Mesodermal cell (in vitro differentiated cells): ENCODE measurements at regions not wholly inside any gene's neighbourhood (a gene's known extent, or its start where the extent isn't known, plus 50 kb on each side); places are given as distances from the start of the nearest gene placed in this dataset.

Experiments
- H3K27ac ChIP-seq: 2 replicates; pipeline ENCODE4 v1.7.0; 2013; ENCODE audit warnings: mild to moderate bottlenecking, low read depth, low read length, moderate library complexity; ENCODE audit not compliant: severe bottlenecking
- H3K36me3 ChIP-seq: 2 replicates; pipeline ENCODE4 v1.7.1; 2013; ENCODE audit warnings: mild to moderate bottlenecking, low read length, moderate library complexity; ENCODE audit not compliant: control insufficient read depth, insufficient read depth
- H3K4me1 ChIP-seq: one replicate; pipeline ENCODE4 v1.7.1; 2013; ENCODE audit warnings: mild to moderate bottlenecking, low read length; ENCODE audit not compliant: insufficient read depth, control insufficient read depth, poor library complexity, severe bottlenecking
- H3K4me3 ChIP-seq: 2 replicates; pipeline ENCODE4 v1.7.0; 2013; ENCODE audit warnings: low read length, control low read depth, mild to moderate bottlenecking; ENCODE audit not compliant: insufficient read depth, poor library complexity, severe bottlenecking; ENCODE audit errors: extremely low read depth
- H3K9me3 ChIP-seq: 2 replicates; pipeline ENCODE4 v1.7.1; 2013; ENCODE audit warnings: mild to moderate bottlenecking, low read length, moderate library complexity; ENCODE audit not compliant: control insufficient read depth
- WGBS, 2 experiments: methylation state at CpG; one replicate each; pipeline ENCODE4 v1.1.5; 2013; ENCODE audit warnings: missing lambda C conversion rate in 2 of 2; ENCODE audit not compliant: insufficient coverage in 2 of 2; 5-methylcytosine and 5-hydroxymethylcytosine counted together

DNA sequence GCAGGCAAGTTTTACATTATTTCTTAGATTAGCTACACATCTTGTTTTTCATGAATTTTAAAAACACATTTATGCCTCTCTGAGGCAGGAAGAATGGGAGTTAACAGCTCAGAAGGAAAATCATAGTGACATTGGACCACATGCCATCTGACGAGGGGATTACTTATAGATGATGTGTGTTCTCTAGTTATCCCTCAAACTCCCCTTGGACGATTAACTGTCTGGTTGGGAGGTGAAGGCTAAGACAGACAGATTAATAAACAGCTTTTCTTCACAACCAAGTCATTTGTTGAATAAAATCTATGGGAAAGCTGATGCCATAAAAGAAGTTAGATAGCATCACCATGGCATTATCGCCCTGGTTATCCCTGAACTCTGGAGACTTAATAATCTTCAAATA lies 80.0 kb upstream of the PREP start:
- no peak overlapping the region for H3K27ac ChIP-seq
- no peaks in the 10 kb centered on the region for H3K9me3 ChIP-seq
- no peaks in the 10 kb centered on the region for H3K36me3 ChIP-seq
- peaks cover 18% of the 10 kb centered on the region for H3K4me1 ChIP-seq
- no peak overlapping the region for H3K4me3 ChIP-seq
- no CpG with 5 or more reads among the region's 3 CpGs for WGBS, 2 experiments

DNA sequence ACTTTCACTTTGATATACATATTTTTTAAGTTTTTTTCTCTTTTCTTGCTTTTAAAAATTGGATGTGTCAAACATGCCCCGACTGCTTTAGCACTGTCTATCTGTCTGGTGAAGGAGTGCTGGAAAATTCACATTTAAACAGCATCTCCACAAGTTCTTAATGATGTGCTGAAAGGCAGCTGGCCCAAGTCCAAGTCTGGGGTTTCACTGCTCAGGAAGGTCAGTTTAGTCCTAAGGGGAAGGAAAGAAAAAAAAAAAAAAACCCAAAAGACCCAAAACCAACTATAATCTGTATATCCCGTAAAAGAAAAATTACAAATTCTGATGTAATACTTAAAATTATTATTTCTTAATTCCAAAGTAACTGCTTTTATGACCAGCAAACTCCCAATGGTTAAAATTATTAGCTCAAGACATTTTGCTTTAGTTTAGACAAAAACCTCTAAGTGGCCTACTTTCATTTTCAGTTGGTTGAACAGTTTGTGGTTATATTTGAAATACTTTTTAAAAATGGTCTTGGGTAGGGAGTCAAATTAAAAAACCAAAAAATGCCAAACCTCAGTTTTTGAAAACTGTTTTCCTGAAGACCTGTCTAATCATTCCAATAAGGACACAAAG lies 79.5 kb upstream of the PREP start:
- no CpG with 5 or more reads among the region's 2 CpGs for whole genome bisulfite sequencing, 2 experiments
- no peak overlapping the region for H3K4me3 ChIP-seq
- no peaks in the 10 kb centered on the region for H3K36me3 ChIP-seq
- peaks cover 18% of the 10 kb centered on the region for H3K4me1 ChIP-seq
- no peak overlapping the region for H3K27ac ChIP-seq
- H3K9me3 ChIP-seq = no peaks in the 10 kb centered on the region

DNA sequence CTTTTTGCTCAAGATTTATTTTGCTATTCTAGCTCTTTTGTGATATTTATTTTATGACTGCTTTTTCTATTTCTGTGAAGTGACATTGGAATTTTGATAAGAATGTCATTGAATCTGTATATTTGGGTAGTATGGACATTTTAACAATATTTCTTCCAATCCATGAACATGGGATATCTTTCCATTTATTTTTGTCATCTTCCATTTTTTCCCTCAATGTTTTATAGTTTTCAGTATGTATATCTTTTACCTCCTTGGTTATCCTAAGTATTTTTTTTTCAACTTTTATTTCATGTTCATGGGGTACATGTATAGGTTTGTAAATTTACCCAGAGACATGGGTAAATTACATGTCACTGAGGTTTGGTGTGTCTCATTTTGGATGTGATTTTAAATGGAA lies 74.1 kb upstream of the PREP start:
- Histone ChIP-seq H3K4me3 (no peak overlapping the region), H3K36me3 (no peaks in the 10 kb centered on the region), H3K4me1 (no peaks in the 10 kb centered on the region), H3K9me3 (no peaks in the 10 kb centered on the region), H3K27ac (no peak overlapping the region)

DNA sequence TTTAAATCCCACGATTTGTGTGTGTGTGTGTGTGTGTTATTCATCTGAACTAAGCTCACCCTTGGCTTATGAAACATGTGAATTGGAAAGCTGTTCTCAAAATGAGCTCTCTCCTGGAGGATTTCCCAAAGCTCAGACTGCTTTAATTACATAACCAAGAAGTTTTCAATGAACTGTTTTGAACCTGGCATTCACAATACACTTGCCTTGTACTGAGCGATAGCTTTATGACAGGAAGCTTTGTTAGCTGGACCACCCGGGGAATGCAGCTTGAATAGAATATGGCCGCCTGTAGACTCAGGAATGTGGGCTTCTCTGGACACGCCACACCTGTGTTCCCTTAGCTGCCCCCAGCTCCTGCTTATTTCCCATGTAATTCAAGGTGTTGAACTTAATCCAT lies 71.4 kb upstream of the PREP start:
- Histone ChIP-seq H3K36me3 (no peaks in the 10 kb centered on the region), H3K4me3 (no peak overlapping the region), H3K9me3 (no peaks in the 10 kb centered on the region), H3K4me1 (no peaks in the 10 kb centered on the region), H3K27ac (no peak overlapping the region)
- WGBS, 2 experiments = 75 to 90% methylated on average over 4 of the region's 5 CpGs

DNA sequence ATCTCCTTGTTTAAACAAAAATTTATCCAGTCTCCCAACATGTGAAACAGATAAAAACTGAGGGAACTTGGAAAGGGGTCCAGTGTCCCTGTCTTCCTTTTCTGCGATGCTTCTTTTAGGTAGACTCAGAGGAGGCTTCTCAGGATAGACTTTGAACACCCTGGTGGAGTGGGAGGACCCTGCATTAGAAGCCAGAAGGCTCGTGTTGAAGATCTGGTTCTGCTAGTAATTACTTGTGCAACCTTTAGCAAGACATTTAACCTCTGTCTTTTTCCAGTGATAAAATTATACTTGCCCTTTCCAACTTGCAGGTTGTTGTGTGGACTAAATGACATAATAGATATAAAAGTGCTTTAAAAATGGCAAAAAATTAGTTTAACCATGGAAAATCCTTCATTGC lies 67.1 kb upstream of the PREP start:
- 86% methylated on average over 2 of the region's 2 CpGs; no CpG with 5 or more reads in 1 of the 2 experiments for WGBS, 2 experiments
- Histone ChIP-seq H3K36me3 (no peaks in the 10 kb centered on the region), H3K27ac (no peak overlapping the region), H3K4me1 (no peaks in the 10 kb centered on the region), H3K9me3 (peaks cover 10% of the 10 kb centered on the region), H3K4me3 (no peak overlapping the region)

DNA sequence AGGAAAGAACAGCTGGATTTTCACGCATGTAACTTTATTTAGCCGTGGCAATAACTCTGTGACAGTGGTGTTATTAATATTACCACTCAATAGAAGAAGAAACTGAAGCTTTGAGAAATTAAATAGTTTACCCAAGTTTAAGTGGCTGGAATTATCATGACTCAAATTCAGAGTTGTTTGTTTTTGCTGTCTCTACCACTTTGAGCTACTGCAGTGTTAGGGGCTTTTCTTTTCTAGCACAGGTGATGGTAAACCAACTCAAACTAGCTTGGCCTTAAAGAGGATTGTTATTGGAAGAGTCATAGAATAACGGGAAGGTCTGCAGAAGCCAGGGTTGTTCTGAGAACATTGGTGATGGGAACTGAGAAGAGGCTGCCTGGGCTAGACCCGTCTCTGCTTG lies 66.0 kb upstream of the PREP start:
- H3K36me3 ChIP-seq = no peaks in the 10 kb centered on the region
- no peak overlapping the region for H3K4me3 ChIP-seq
- no peak overlapping the region for H3K27ac ChIP-seq
- WGBS, 2 experiments = 77 to 80% methylated on average over 2 of the region's 4 CpGs
- H3K4me1 ChIP-seq = no peaks in the 10 kb centered on the region
- H3K9me3 ChIP-seq = peaks cover 10% of the 10 kb centered on the region

DNA sequence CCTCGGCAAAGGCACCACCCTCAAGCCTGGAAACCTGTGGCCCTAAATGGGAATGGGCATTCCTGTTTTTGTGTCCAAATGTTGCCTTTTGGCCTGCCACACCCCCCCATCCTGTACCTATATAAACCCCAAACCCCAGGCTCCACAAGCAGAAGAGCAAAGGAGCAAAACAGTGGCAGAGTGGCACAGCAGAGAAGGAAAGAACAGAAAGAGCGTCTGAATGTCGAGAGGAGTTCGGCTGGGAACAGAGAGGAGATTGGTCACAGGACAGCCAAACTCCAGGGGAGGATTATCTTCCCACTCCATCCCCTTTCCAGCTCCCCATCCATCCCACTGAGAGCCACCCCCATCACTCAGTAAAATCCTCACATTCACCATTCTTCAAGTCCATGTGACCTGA lies 58.0 kb upstream of the PREP start:
- H3K4me1 ChIP-seq = peaks cover 8% of the 10 kb centered on the region
- 100% methylated on average over 4 of the region's 4 CpGs; no CpG with 5 or more reads in 1 of the 2 experiments for WGBS, 2 experiments
- no peak overlapping the region for H3K27ac ChIP-seq
- H3K9me3 ChIP-seq = peaks cover 10% of the 10 kb centered on the region
- H3K36me3 ChIP-seq = no peaks in the 10 kb centered on the region
- no peak overlapping the region for H3K4me3 ChIP-seq

DNA sequence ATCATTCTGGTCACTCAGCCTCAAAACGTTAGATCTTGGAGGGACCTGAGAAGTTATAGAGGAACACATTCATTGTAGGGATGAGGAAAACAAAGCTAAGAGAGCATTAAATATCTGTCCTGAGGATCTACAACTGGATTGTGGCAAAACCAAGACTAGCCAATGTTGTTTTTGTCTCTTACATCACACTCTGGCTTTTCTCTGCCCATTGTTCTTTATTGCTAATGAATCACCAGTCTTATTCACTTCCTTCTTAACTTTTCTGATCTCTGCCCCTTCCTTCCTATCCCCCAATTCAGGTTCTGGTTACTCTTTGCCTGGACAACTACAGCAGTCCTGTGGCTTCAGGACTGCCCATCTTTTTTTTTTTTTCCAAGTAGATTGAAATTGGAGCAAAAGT lies 57.0 kb upstream of the PREP start:
- peaks cover 8% of the 10 kb centered on the region for H3K4me1 ChIP-seq
- no peaks in the 10 kb centered on the region for H3K36me3 ChIP-seq
- 100% methylated on average over 1 of the region's 1 CpG; no CpG with 5 or more reads in 1 of the 2 experiments for WGBS, 2 experiments
- H3K4me3 ChIP-seq = no peak overlapping the region
- H3K9me3 ChIP-seq = peaks cover 12% of the 10 kb centered on the region
- H3K27ac ChIP-seq = peak overlapping the region; percentile 42

DNA sequence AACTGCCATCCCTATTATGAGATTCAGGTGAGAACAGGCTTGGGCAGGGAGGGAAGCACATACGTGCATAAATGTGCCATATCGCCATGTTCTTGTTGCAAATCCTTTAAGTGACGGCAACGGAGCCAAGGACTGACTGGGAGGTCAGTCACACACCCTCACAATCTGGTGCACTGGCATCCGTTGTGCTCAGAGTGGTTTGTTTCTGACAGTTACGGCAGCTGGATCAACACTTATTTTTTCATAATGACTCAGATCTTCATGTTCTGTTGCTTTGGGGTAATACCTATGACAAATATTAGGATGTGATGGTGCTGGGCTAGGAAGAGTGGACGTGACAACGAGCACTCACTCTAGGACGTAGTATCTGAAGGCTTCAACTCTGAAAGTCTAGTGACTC lies 56.2 kb upstream of the PREP start:
- peaks cover 17% of the 10 kb centered on the region for H3K9me3 ChIP-seq
- peaks cover 8% of the 10 kb centered on the region for H3K4me1 ChIP-seq
- H3K36me3 ChIP-seq = no peaks in the 10 kb centered on the region
- no peak overlapping the region for H3K4me3 ChIP-seq
- 96 to 99% methylated on average over 4 to 7 of the region's 9 CpGs for WGBS, 2 experiments
- no peak overlapping the region for H3K27ac ChIP-seq

DNA sequence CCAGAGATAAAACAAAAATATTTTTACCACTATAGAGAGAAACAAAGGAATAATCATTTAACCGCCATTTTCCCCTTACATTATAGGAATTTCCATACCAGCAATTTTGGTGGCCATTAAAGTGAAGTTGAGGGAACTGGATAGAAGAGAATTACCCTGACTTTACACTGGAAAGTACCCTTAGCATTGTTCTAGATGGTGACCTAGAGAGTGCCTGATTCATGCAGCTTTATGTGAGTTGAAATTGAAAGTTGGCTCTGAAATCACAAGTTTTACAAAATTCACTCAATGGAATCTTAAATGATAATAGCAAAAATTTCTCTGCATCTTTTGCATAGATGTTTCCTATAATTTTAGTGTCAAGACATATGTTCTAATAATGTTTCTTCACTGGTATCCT lies 55.7 kb upstream of the PREP start:
- Histone ChIP-seq H3K4me3 (no peak overlapping the region), H3K4me1 (peaks cover 8% of the 10 kb centered on the region), H3K9me3 (peaks cover 17% of the 10 kb centered on the region), H3K36me3 (no peaks in the 10 kb centered on the region), H3K27ac (no peak overlapping the region)
- WGBS, 2 experiments = no CpG with 5 or more reads among the region's 1 CpG

DNA sequence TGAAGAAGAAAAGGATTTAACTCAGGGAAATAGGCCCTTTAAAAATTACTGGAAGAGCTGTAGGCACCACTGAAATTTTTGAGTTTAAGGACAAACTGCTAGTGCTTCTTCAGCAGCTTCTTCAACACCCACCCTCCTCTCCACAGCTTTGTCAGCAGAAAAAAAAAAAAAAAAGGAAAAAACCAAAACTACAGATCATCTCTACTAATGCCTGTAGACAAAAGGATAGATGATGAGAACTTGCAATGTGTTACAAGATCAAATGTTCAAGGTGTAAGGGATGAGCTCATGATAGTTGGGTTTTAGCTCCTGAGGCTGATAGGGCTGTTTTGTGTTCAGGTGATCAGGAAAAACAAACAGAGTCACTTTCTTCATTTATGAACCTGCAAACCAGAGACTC lies 55.2 kb upstream of the PREP start:
- Histone ChIP-seq H3K27ac (no peak overlapping the region), H3K36me3 (no peaks in the 10 kb centered on the region), H3K9me3 (peaks cover 17% of the 10 kb centered on the region), H3K4me3 (no peak overlapping the region), H3K4me1 (peaks cover 8% of the 10 kb centered on the region)
